ENCODE measurements at regions not wholly inside any gene's neighbourhood (a gene's known extent, or its start where the extent isn't known, plus 50 kb on each side); places are given as distances from the start of the nearest gene placed in this dataset.

DNA sequence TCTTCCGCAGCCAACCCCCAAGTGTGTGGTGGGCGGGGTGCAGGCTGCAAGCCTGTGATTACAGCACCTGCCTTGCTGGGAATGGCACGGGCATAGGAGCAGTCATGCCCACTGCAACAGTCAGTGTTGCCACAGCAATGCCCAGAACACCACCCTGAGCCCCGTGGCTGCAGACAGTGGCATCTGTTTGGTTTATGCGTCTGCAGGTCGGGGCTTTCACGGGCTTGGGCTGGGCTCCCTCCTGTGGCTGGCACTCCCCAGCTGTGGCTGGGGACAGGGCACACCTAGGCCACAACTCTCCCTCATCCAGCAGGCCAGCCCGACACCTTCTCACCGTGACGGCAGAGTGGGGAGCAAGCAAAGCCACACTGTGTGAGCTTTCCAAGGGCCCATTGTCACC, 115.3 kb upstream of the C1QTNF9B start:
- peak in 1 of 3 experiments; percentile 4 for DNase-seq

DNA sequence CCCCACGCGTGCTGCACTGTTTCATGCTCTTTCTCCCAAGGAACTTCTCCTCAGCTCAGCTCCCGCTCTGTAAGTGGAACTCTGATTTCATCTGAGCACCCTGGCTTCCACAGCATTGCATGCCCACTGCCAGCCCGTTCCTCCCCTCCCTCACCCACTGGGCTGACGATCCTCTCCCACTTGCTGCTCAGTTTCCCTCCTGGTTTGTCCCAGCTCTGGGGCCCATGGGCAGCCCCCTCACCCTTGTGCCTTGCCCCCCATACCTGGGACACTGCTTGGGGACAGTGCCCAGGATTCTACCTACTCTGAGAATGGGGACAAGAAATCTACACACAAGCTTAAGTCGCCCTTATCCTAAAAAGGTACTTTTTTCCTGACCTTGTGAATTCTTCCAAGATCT, 115.9 kb upstream of the C1QTNF9B start:
- no peak for DNase-seq

DNA sequence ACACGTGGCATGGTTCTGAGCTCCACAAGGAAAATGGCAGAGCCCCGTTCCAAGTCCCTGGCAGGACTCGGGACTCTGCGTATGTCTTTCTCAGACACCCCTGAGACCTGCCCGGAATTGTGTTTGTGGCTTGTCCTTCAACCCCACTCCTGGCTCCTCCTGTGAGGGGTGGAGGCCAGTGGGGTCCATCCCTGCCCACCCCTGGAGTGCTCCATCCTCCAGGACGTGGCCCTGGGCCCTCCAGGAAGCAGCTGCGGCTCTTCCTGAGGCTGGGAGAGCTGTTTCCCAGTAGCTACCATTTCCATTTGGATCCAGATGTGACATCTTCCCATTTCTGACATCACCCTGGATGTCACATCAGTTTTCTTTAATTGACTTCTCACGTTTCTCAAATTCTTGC, 118.7 kb upstream of the C1QTNF9B start:
- no peak for DNase-seq

DNA sequence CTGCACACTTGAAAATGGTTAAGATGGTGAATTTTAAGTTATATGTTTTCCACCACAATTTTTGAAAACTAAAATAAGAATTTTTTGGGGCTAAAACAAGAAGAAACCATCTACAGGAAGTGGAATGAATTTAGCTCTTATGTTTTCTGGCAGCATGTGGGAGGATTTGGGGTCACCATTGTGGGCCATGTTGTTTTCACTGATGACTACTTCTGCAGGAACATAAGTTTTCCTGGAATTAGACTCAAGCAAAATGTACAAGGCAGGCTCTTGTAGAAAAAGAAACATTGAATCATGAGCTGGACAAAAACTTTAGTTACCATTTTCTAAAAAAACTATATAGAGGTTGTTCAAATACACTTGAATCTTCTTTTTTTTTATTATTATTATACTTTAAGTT, 125.3 kb upstream of the C1QTNF9B start:
- no peak for DNase-seq

DNA sequence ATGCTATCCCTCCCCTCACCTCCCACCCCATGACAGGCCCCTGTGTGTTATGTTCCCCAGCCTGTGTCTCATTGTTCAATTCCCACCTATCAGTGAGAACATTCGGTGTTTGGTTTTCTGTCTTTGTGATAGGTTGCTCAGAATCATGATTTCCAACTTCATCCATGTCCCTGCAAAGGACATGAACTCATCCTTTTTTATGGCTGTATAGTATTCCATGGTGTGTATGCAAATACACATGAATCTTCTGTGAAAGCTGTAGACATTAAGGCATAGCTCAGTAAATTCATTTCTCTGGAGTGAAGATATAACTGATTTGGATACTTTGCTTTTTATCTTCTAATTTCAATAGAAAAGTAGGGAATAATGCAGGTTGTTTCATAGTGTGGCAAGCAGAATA, 125.8 kb upstream of the C1QTNF9B start:
- DNase-seq: no peak

DNA sequence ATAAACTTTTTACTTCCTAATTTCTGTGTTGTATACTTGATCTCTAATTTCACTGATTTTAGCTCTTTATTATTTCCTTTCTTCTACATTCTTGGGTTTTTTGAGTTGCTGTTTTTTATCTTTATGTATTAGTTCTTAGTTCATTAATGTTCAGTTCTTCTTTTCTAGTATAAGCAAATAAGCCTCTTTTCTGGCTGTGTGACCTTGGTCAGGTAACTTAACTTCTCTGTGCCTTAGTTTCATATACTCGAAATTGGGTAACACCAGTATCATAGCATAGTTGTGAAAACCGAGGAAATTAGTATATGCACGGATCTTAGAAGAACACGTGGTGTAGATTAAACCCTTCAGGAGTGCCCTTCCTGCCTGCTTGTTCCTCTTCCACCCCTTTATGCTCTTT, 130.2 kb upstream of the C1QTNF9B start:
- no peak for DNase-seq

DNA sequence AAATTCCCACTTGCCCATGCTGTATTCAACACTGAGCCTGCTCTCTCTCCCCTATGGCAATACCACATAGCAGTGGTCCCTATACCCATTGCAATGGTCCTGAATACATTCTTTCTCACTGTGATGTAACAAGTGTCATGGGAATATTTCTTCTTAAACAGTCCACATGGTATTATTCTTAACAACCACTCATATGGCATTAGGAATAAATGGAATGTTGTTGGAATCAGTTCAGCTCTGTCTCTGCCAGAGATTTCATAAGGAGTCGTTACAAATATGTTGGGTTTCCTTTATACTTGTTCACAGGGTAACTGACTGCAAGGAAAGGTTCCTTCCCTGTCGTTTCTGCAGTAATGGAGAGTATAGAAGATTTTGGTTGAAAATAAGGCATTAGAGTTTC, 128.3 kb upstream of the SPATA13 start:
- no peak for DNase-seq

DNA sequence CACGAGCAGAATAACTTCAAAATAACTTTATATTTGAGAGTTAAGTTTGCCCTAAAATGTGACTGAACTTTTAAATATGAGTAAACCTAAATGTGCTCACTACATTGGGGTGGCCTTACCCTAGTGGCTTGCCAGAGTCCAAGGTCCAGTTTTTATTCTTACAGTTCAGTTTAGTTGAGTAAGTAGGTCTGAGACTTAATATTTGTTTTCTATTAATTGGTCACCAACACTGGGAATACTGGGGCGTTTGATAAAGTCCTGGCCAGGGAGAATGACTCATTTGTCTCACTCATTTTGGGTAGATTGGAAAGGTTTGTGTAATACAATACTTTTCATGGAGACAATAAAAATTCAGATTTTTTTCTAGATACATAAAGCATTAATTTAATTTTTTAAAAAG, 127.8 kb upstream of the SPATA13 start:
- DNase-seq: no peak

DNA sequence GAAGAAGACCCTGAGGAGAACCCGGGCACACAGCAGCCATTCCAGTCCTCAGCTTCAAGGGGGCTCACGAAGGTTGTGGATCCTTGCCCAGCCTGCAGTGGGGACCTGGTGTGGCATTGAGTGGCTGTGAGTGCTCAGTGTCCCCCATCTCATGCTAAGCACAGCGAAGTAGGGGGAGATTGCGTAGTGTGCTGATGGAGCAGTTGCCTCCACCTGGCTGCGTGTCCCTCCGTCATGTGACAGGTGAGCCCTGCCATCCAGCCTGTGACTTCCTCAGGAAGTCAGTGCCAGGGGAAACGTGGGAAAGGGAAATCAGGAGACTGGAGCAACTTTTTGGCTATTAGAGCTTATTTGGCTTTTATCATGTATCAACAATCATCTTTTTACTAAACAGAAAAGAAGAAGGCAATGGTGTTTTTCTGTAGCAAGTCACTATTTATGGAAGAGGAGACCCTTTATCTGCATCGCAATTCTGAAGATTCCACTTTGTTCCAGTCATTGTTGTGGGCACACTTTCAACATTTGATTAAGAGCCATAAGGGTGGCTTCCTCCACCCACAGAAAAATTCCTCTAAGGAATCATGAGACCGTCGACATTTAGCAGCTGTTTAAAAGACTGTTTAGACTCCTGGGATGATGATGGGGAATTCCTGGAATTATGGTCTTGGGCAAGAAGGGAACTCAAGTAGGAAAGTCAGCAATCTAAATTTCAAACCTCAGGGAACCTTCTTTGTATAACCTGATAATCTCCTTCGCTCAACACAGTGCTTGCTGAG, 126.8 kb upstream of the SPATA13 start:
- DNase-seq: no peak

DNA sequence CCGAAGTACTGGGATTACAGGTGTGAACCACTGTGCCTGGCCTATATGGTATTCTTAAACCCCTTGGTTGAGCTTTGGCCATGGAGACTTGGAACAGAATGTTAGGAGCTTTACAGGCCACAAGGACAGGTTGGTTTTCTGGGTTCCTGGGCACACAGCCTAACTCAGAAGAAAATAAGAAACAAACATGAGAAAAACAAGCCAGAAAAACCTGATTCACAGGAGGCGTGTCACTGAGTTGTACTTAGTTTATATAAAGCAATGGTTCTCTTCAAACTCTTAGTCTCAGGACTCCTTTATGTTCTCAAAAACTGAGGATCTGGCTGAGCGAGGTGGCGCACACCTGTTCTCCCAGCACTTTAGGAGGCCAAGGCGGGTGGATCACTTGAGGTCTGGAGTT, 125.1 kb upstream of the SPATA13 start:
- DNase-seq: no peak

DNA sequence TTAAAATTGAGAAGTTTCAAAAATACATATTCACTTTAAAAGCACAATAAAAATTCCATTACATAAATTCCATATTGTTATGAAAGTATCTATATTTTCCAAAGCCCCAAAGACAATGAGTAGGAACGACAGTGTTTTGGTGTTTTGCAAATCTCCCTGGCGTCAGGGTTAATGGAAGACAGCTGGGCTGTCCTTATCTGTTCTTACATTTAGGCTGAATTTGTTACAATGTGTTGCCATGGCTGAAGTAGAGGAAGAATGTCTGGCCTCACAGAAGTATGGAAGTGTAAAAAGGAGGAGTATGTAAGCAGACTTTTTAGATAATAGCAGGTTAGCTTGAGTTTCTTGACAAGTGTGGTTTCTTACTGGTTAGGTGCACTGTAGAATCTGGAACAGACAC, 124.4 kb upstream of the SPATA13 start:
- DNase-seq: no peak

DNA sequence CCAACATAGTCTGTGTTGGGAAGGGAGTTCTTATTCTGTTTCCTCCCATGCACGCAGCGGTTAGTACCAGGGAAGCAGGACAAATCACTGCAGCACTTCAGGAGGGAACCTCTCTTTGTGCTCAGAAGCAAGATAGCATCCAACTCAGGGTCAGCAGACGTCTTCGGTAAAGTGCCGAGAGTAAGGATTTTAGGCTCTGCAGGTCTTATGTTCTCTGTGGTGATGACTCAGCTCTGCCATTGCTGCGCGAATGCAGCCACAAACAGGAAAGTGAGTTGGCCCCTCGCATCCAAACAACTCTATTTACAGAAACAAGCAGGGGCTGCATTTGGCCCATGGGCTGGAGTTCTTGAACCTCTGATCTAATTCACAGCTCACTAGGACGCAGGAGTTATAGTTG, 122.1 kb upstream of the SPATA13 start:
- no peak for DNase-seq

DNA sequence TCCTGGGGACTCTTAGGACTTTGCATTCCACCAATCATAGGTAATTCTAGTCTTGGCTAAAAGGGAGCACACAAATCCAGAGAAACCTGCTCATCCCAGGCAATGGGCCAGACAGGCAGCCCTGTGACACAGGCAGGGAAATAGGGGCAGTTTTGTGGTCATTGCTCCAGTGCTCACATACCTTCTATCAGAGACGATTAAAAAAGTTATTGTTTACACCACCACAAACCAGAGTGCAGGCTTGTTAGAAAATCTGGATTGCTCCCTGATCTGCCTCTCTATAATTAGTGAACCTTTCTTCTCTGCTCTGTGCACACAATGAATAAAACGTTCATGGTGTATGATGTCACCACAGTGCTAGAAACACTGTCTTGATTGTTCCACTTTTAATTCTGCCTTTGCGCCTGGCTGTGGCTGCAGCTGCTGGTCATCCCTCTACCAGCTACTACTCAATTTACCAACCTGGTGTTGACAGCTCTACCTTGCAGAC, 121.6 kb upstream of the SPATA13 start:
- DNase-seq: peak in 2 of 3 experiments; percentile 32 to 69

DNA sequence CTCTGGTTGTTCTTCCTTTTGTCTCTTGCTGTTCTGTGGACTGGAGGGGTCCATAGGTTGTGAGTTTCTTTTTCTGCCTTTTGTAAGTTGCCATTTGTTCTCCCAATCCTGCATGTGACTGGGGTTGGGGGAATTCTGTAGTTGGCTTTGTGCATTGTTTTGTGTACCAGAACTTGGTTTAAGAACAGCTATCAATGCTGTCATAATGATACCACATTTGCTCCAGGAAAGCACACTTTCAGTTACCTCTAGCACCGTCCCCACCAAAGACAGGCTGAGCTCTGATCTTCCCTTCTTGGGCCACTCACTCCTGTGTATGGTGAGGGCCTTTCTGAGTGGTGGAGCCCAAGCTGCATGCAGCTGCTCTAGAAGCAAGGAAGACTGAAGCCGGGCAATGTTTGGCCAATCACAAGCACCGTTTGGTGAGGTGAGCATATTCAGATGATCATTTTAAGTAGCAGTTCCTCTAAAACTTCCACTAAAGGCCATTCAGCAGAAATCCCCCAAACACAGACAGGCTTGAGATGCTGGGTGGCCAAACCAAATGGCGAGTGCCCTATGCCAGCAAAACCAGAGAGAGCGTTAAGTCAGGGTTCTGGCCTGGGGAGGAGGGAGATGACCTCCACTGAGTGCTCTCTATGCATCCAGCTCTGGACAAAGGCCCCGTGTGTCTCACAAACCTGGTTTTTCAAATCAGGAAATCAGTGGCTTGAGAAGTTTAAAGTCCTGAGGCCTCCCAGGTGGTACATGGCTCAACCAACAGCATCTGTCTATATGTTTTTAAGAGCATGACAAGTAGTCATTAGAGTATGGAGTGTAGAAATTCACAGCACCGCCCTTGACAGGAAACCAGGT, 120.7 kb upstream of the SPATA13 start:
- DNase-seq: peak in 1 of 3 experiments; percentile 5

DNA sequence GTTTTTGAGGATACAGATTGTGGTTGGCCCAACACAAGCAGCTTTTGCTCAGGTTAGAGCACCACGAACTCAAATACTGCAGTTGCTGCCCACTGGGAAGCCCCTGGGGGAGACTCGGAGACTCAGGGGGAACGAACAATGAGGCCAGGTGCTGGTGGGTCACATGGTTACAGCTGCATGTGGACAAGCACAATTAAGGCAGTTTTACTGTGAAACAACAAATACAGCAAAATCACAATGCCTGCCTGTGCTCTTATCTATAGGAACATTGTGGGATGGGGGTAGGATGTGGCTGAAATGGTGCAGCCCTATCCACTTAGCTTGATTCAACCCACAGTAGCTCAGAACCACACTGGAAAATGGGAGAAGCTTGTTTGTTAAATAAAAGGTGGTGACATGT, 119.7 kb upstream of the SPATA13 start:
- peak in 2 of 3 experiments; percentile 1 to 44 for DNase-seq

DNA sequence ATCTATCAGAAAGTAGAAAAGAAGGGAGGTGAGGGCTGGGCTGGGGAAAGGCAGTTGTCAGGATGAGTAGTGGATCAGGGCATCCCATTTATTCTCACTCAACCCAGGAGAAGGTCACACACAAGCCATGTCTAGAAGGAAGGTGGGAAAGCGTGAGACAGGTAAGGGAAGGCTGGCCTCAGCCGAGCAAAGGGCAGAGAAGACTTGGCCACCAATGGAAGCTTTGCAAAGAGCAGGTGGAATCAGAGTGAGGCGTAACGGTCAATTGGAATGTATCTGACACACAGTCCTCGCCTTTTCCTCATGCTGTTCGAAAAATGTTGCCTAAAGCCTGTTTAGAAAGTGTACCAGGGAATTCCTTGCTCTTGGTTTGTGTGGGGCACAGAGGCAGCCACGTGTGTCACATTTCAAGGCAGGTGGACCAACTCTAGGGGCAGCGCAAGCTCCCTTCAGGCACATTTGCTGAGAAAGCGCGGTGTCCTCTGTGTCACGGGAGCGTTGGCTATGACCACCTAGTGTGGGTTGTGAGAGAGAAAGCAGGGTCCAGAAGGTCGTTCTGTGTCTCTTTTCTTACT, 118.8 kb upstream of the SPATA13 start:
- DNase-seq: no peak

DNA sequence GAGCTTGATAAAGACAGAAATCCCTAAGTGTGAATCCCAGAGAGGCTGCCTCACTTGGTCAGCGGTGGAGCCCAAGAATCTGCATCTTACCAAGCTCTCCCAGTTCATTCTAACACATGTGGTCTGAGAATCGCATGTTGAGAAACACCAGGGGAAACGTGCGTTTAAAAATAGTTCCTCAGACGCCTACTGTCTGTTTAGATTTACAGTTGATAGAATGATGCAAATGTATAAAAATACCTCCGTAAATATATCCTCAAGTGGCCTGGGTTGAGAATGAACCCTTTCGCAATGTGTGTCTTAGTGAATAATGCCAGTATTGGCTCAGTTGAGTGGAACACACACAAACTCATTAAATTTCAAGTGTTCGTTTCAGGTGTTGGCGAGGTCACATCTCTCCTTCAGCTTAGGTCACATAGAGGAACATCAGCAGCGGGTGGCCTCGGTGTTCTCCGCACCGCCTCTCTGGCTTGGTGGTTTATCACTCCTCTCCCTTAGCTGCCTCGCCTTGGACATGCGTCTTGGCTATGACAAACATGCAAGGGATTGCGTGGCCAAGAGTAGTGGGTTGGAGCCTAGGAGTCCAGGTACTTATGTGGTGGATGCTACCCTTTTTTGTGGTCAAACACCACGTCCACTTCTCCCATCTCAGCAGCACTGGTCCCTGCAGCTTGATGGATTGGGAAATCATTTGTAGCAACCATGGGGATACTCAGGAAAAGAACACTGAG, 117.6 kb upstream of the SPATA13 start:
- DNase-seq: peak in 2 of 3 experiments; percentile 22 to 30

DNA sequence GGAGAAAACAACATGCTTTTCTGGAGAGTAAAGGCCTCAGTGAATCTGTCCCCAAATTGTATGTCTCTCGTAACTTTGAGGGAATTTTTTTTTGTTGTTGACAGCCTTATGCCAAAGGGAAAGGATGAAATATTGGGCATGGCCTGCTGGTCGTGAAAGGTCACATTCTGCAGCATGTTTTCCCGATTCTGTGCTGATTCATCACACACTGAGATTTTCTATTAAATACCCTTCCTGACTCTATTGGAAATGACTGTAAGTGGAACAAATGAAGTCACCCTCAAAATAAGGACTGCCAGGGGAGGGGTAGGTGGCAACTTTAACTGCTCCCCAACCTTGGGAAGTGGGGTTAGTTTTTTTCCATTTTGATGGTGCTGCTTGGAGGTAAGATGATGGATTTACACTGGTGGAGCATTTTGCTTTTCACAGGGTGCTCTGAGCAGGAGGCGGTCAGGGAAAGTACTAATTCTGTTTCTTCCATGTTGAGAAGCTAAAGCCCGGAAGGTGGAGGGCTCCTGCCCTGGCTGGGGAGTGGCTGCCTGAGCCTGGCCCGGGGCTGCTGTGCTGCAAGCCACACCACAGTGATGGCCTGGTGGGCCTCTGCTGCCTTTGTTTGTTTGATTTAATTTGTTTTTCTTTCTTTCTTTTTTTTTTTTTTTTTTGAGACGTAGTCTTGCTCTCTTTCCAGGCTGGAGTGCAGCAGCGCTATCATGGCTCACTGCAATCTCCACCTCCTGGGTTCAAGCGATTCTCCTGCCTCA, 116.8 kb upstream of the SPATA13 start:
- no peak for DNase-seq

DNA sequence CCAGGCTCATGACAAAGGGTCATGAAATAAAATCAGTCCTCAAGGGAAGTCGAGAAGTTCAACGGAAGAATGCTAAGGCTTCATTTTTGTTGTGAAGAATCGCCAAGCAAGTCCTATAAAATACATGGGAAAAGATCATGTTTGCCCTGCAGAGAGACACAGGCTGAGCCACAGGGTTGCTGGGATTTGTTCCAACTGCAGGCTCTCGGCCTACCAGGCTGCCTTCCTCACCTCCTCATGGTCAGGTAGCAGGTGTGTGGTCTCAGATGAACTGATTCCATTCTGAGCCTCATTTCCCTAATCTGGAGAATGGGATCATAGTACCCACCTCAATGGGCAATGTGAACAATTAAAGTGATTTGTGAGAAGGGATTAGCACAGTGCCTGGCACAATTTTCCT, 114.9 kb upstream of the SPATA13 start:
- DNase-seq: no peak

DNA sequence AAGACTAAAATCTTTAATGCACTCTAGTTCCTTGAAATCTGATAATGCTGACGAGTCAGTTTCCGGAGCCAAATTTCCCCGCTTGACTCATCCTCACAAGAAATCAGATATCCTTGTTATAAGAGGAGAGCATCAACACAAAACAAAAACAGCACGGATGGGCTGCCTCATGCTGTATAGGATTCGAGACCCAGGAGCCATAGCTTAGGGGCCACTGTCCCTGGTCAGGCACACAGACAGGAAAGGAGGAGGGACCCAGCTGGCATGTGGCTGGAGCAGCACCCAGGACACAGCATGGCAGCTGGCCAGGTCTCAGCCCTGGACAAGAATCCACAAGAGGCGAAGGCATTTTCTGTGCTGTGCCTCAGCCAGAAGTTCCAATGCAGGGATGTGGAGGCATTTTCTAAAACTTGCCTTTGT, 110.2 kb upstream of the SPATA13 start:
- DNase-seq: no peak

DNA sequence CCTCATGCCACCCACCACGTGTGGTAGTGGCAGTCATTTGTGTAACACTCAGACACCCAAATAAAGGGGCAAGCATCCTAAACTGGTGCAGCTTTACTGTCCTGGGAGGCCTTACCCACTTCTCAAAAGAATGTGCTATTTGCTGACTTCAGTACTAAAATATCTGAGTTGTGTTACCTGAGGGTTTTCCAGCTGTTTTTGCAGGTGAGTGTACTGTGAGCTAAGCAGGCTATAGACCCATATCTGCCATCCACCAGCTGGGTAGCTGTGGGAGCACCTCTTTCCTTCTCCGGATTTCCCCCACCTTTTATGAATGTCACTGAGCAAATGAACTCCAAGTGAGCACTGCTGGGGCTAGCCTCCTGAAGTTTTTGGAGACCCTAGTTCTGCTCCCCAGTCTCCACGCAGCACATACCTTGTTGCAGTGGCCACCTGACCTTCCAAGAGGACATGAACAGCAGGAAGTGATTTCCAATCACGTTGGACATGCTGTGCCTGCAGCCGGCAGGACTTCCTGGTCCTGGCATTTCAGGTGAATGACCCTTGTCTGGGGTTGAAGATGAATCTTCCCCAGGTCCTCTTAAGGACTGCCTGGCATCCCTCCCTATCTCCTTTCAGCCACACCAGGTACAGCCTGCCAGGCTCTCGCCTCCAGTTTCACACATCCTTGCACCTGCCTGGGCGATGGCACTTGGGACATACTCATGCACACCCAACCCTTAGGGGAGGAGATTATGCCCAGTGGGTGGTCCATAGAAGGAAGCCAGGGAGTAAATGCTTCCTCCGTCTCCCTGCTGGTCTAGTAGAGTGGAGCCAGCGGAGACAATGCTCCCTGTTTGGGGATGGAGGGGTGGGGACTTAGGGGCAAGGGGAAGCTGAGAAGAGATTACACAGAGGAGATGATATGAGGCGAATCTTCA, 109.5 kb upstream of the SPATA13 start:
- DNase-seq: peak in 2 of 3 experiments; percentile 5 to 28
